Astrocyte of the cerebellum (primary cell): ENCODE measurements at regions not wholly inside any gene's neighbourhood (a gene's known extent, or its start where the extent isn't known, plus 50 kb on each side); places are given as distances from the start of the nearest gene placed in this dataset.
"Not testable (repeated sequence)": the region's sequence is repeated elsewhere in the genome, so short reads cannot be mapped to it uniquely, and the experiment has no call there.

Source experiments
- DNase-seq: peaks from one replicate; pipeline ENCODE4 v3.0.0-alpha.2; 2011; ENCODE audit warnings: low read depth
- H3K4me3 ChIP-seq: 2 replicates; pipeline ENCODE4 v1.5.1; 2011; ENCODE audit warnings: mild to moderate bottlenecking, low read depth, low read length, moderate library complexity
- CTCF ChIP-seq: IDR thresholded peaks from 2 replicates; pipeline ENCODE4 v1.5.1; 2012; ENCODE audit warnings: low read length, low read depth, moderate library complexity, mild to moderate bottlenecking; ENCODE audit errors: missing control alignments
- in situ Hi-C: cut with HindIII; loops from 2 replicates; pipeline ENCODE4 v1.10.0; 2017; ENCODE audit warnings: low sequenced_read_pairs

DNA sequence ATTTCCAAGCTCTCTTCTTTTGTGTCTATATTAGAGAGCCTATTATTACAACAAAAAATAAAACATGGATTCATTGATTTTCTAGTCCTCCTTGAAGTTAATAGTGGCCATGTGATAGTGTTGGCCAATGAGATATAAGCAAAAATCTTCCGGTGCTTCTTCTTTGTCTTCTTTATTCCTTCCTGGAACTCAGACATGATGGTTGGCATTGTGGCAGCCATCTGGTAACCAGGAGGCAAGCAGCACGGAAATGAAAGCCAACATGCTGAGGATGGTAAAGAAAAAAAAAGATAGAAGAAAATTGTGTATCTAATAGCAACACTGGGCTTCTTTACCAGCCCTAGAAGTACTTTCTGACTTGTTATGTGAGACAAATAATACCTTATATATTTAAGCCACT, 50.8 kb upstream of the SEL1L start:
- no peak for TF ChIP-seq CTCF
- in situ Hi-C loops, result no loop called here
- DNase-seq, result no peak
- H3K4me3 ChIP-seq, result no peak overlapping the region

GRCh38 chr14:81589381-81590065, 55.9 kb upstream of the SEL1L start:
- no peak for TF ChIP-seq CTCF
- DNase-seq, result no peak
- no peak overlapping the region for H3K4me3 ChIP-seq
- in situ Hi-C loops, result no loop called here

DNA sequence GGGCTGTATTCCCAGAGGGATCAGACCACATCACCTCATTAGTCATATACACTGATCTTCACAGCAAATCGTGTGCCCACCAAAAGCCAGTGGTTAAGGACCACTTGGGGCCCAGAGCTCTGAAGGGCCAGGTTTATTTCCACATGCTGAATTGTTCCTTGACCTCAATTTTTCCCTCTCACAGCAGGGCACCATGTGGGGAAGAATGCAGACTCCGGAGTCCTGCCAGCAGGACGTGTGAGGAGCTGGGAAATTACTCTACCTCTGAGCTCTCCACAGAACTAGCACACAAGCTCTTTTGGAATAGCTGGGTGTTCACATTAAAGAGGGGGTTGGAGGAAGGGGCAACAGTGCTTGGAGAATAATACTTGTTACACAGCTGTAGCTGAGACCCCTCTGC, 57.6 kb upstream of the SEL1L start:
- peak; percentile 2 for DNase-seq
- no peak for TF ChIP-seq CTCF
- in situ Hi-C loops, result no loop called here
- H3K4me3 ChIP-seq, result no peak overlapping the region

GRCh38 chr14:81594012-81594411, 60.4 kb upstream of the SEL1L start:
- no peak for TF ChIP-seq CTCF
- in situ Hi-C loops, result no loop called here
- DNase-seq, result no peak
- no peak overlapping the region for H3K4me3 ChIP-seq

DNA sequence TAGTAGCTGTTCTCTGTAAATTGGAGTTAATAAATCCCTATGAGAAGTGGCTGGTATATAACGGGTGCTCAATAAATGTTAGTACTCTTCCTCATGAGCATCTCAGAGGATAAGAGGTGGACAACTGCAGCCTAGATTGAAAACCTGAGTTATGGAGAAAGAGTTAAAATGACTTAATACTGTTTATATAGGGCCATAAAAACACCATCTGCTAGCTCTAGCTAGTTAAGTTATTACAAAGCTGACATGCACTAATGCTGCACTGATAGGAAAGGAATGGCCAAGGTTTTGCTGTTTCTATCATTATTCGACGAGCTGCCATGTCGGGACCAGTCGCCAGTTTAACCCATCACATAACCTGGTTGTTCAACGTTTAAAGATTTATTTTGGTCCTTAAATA, 72.0 kb upstream of the SEL1L start:
- no peak for TF ChIP-seq CTCF
- no peak for DNase-seq
- H3K4me3 ChIP-seq, result no peak overlapping the region
- in situ Hi-C loops, result no loop called here

DNA sequence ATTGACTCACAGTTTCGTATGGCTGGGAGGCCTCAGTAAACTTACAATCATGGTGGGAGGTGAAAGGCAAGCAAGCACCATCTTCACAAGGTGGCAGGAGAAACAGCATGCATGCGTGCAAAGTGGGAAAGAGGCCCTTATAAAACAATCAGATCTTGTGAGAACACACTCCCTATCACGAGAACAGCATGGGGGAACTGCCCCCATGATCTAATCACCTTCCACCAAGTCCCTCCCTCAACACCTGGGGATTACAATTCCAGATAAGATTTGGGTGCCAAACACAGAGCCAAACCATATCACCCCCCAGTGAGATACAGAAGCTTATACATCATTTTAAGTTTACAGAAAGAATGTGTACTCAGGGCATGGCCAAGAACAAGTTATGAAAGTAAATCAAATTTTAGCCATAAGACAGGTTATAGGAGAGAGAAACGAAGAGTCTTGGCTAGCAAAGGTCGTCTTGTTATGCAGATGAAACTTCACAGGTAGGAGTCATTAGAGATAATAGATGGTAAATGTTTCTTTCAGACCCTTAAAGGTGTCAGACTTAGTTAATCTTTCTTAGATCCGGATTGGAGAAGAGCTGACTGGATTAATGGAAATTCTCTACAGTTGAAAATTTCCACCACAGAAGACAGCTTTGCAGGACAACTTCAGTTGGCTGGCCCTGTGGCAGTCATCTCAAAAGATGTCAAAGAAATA, 79.8 kb upstream of the SEL1L start:
- no peak for DNase-seq
- no peak for TF ChIP-seq CTCF
- in situ Hi-C loops, result no loop called here
- no peak overlapping the region for H3K4me3 ChIP-seq

- in situ Hi-C loops, DNase-seq, H3K4me3 ChIP-seq: not testable (repeated sequence)
Observed at GRCh38 chr14:81614302-81614701, 80.6 kb upstream of the SEL1L start.
